ENCODE measurements at regions not wholly inside any gene's neighbourhood (a gene's known extent, or its start where the extent isn't known, plus 50 kb on each side); places are given as distances from the start of the nearest gene placed in this dataset.

GRCh38 chr2:116319935-116320334, 1494.6 kb upstream of the DDX18 start:
- no peak for DNase-seq (ENCODE audit: low read depth in 2 of 2)

DNA sequence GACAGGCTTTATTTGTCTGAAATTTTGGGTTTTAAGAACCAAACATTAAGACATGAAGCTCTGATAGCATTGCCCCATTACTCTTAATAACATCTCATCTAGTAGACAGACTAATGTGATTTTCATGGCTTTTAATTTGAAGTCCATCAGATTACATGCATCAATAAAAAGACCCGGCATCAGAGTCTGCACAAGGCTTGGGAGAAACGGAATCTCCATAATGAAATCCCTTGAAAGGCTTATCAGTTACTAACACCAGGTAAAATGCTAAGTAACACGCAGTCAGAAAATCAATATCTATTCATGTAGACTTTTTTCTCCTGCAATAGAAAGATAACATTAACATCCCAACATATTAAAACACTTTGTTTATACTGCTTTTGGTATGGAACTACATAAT, 1485.2 kb upstream of the DDX18 start:
- no peak for DNase-seq (ENCODE audit: low read depth in 2 of 2)

- DNase-seq (ENCODE audit: low read depth in 2 of 2): no peak
Measured at GRCh38 chr2:116340690-116341089, 1473.8 kb upstream of the DDX18 start.

DNA sequence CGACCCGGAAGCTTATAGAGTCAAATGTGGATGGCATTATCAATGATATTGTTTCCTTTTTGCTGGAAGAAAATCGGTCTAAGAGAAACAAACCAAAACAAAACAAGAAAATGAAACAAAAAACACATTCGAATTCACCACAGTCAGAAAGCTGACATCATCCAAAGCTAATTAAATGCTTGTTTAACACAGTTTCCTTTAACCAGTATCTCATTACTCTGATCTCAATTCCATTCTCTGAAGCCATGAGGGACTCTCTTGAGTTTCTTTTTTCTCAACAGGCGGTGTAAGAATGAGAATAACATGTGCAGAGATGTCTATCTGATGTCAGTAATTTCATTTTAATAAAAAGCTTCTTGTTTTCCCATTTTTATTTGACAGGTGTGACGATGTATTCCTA, 1448.3 kb upstream of the DDX18 start:
- DNase-seq (ENCODE audit: low read depth in 2 of 2): no peak

- no peak for DNase-seq (ENCODE audit: low read depth in 2 of 2)
Measured at GRCh38 chr2:116378786-116379185, 1435.7 kb upstream of the DDX18 start.

DNA sequence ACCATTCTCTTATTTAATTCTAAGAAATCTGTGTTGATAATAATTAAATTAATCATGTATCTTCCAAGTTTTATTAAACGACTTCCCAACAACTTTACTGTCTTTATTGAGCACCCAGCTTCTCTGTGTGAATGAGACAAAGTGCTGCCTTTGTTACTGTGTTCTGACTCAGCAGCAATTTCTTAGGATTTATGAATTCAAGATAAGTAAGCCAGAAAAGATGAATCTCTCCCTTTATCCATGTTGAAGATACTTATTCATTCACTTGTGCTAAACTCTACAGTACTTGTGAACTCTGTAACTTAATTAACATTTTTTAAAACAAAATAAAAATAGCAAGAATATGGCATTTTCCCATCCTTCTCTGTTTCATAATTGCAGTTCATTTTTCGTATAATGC, 1403.3 kb upstream of the DDX18 start:
- no peak for DNase-seq (ENCODE audit: low read depth in 2 of 2)

DNA sequence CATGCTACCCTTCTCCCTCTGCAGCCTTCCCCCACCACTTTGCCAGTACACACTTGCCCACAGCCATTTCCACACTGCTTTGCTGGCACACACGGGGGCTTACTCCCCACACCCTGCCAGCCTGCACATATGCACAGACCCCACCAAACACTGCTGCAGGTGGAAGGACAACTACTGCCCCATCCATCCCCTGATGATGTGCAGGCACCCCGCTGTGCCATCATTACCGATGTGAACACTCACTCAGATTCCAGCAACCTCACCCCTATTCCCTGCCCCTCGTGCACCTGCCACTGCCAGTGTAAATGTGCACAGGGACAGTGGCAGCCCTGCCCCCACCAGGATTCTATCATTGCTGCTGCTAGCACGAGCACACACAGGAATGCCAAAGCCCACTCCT, 1400.8 kb upstream of the DDX18 start:
- DNase-seq (ENCODE audit: low read depth in 2 of 2): no peak

GRCh38 chr2:116416731-116417377, 1397.6 kb upstream of the DDX18 start:
- peak; percentile 10 to 33 for DNase-seq (ENCODE audit: low read depth in 2 of 2)

- DNase-seq (ENCODE audit: low read depth in 2 of 2): no peak
Measured at GRCh38 chr2:116435648-116436047, 1378.8 kb upstream of the DDX18 start.

DNA sequence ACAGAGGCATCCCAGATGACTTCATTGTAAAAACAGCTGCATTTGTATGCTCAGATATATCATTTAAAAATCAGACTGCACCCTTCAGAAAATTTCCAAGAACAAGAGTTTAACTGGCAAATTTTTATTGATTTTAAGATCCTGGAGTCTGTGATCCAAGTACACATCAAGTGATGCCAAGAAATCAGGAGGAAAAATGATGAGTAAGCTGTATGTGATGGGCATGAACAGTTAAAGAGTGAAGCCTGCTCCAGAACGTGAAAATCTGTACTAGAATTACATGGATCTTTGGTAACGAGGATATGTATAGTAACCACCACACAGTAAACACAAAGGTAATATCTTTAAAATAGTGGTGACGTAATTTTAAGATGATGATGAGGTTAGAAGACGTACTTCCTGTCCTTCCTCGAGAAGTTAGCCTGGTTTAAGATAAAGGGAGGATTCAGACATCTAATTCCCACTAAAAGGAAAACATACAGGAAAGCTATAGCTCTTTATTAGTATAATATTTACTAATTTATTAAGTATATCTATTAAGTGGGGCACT, 1374.3 kb upstream of the DDX18 start:
- no peak for DNase-seq (ENCODE audit: low read depth in 2 of 2)

- no peak for DNase-seq (ENCODE audit: low read depth in 2 of 2)
Measured at GRCh38 chr2:116442418-116442817, 1372.1 kb upstream of the DDX18 start.

- DNase-seq (ENCODE audit: low read depth in 2 of 2): no peak
Measured at GRCh38 chr2:116444256-116444872, 1370.1 kb upstream of the DDX18 start.

- DNase-seq (ENCODE audit: low read depth in 2 of 2): no peak
Measured at GRCh38 chr2:116450990-116451389, 1363.5 kb upstream of the DDX18 start.

- peak; percentile 2 to 6 for DNase-seq (ENCODE audit: low read depth in 2 of 2)
Measured at GRCh38 chr2:116452651-116453050, 1361.8 kb upstream of the DDX18 start.

- no peak for DNase-seq (ENCODE audit: low read depth in 2 of 2)
Measured at GRCh38 chr2:116456429-116456828, 1358.1 kb upstream of the DDX18 start.

GRCh38 chr2:116467243-116467642, 1347.2 kb upstream of the DDX18 start:
- DNase-seq (ENCODE audit: low read depth in 2 of 2): no peak

DNA sequence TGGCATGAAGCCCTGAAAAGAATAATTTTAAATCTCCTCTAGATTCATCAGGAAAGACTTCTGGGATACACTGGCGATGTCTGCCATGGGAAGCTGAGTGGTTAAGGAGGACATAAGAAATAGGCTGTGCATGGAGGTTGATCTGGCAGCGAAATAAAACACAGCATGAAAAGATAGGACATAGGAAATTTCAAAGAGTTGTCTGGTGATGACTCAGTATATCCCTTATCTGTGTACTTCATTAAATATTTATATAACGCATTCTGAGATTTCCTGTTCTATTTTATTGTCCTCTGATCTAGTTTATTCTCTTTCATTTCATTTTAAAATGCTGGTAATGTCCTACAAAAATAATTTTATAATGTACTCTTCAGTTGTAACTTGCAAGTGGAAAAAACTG, 1337.3 kb upstream of the DDX18 start:
- DNase-seq (ENCODE audit: low read depth in 2 of 2): no peak

DNA sequence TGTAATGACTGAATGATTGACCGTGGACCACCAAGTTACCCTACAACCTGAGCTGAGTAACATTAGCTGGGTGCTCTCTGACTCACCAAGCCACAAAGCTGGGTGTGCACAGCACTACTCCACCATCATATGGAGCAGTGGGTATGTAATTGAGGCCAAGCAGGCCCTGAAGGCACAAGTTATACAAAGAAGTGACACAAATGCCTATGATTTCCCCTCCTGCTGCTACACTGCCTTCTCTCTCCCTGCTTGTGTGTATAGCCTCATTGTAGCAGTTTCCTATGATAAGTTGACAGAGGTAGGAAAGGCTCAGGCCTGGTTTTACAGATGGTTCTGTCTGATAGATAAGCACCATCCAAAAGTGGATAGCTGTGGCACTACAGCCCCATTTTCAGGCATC, 1327.2 kb upstream of the DDX18 start:
- DNase-seq (ENCODE audit: low read depth in 2 of 2): no peak

- no peak for DNase-seq (ENCODE audit: low read depth in 2 of 2)
Measured at GRCh38 chr2:116489292-116489691, 1325.2 kb upstream of the DDX18 start.

DNA sequence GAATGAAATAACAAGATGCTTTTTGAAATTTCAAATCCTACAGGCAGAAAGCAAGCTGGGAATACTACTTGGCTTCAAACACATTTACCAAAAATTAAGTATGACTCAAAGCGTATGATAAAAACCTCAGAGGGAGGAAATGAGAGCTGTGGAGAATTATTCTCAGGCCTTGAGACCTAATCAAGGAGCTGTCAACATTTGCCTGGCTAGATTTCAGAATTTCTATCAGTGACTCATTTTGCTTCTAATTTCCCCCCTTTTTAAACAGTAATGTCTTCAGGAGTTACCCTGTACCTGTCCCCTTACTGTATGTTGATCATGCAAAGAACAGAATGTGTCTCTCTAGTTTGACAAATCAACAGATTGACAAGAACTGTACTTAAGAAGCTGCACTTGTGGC, 1324.5 kb upstream of the DDX18 start:
- no peak for DNase-seq (ENCODE audit: low read depth in 2 of 2)

GRCh38 chr2:116490511-116491145, 1323.9 kb upstream of the DDX18 start:
- no peak for DNase-seq (ENCODE audit: low read depth in 2 of 2)

- DNase-seq (ENCODE audit: low read depth in 2 of 2): no peak
Measured at GRCh38 chr2:116491292-116491691, 1323.2 kb upstream of the DDX18 start.

DNA sequence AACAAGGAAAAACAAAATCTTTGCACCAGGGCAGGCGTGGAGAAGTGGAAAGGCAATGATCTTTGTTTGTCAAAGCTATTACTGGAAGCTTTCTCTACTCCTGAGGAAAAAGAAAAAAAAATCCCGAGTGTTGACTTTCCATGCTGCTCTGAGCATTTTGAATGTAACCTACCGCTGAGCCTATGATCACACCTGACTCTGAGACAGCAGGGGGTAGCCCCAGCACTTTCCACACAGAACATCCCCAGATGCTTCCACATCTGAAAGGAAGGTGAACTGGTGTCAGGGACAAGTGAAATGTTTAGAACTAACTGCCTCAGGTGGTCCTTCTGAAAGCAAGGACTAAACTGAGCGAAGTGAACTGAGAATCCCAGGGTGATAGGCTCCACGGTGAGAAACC, 1315.1 kb upstream of the DDX18 start:
- no peak for DNase-seq (ENCODE audit: low read depth in 2 of 2)

Measured in fibroblast of skin of left biceps (primary cell).